RWPE2 (cell line): ENCODE measurements at regions not wholly inside any gene's neighbourhood (a gene's known extent, or its start where the extent isn't known, plus 50 kb on each side); places are given as distances from the start of the nearest gene placed in this dataset.

Source experiments
- ATAC-seq: fragments of 200-7000 bp; cut with Tn5 transposase; 3 replicates; pipeline ENCODE4 v1.9.1; 2021; ENCODE audit warnings: low read depth
- DNase-seq: peaks from one replicate; pipeline ENCODE4 v3.0.0-alpha.2; 2020; ENCODE audit warnings: low spot score
- H3K27ac ChIP-seq: fragments of 450-650 bp; 2 replicates; pipeline ENCODE4 v1.5.1; 2017; ENCODE audit warnings: mild to moderate bottlenecking; ENCODE audit not compliant: poor library complexity, severe bottlenecking
- H3K27me3 ChIP-seq: fragments of 250-450 bp; sonication (Bioruptor Pico); 2 replicates; pipeline ENCODE4 v1.5.1; 2021; ENCODE audit warnings: mild to moderate bottlenecking, moderate library complexity; ENCODE audit not compliant: insufficient read depth, poor library complexity, severe bottlenecking
- H3K36me3 ChIP-seq: fragments of 250-450 bp; sonication (Bioruptor Pico); 2 replicates; pipeline ENCODE4 v1.5.1; 2020; ENCODE audit warnings: low read depth, mild to moderate bottlenecking, moderate library complexity
- H3K4me1 ChIP-seq: fragments of 250-450 bp; sonication (Bioruptor Pico); 2 replicates; pipeline ENCODE4 v1.5.1; 2021; ENCODE audit warnings: mild to moderate bottlenecking, moderate library complexity; ENCODE audit not compliant: insufficient read depth, poor library complexity, severe bottlenecking
- H3K4me3 ChIP-seq: fragments of 250-450 bp; sonication (Bioruptor Pico); 2 replicates; pipeline ENCODE4 v1.5.1; 2021; ENCODE audit warnings: mild to moderate bottlenecking, moderate library complexity; ENCODE audit not compliant: severe bottlenecking
- H3K9me3 ChIP-seq: fragments of 250-450 bp; sonication (Bioruptor Pico); 2 replicates; pipeline ENCODE4 v1.5.1; 2021; ENCODE audit warnings: mild to moderate bottlenecking, moderate library complexity; ENCODE audit not compliant: severe bottlenecking
- CTCF ChIP-seq: fragments of 450-650 bp; IDR thresholded peaks from one replicate; pipeline ENCODE4 v1.5.1; 2017; ENCODE audit warnings: mild to moderate bottlenecking, moderate library complexity; ENCODE audit not compliant: poor library complexity, severe bottlenecking

DNA sequence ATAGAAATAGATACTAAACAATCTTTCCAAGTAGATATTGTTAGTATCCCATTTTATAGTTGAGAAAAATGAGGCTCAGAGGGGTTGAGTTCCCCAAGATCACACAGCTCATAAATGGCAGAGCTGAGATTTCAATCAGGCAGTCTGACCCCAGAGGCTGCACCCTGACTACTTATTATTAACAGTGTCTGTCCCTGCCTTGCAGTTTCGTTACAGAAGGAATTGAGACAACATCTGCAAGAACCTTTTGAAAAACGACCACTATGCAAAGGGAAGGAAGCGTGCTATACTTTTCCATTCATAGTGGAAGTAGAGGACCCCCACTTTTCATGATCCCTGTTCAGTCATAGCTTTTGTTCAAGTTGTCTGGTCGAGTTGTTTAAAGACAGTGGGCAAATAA is 53.2 kb upstream of the SEC11C start:
- no peak for TF ChIP-seq CTCF
- no peaks in the 10 kb centered on the region for H3K4me1 ChIP-seq
- no peak overlapping the region for H3K4me3 ChIP-seq
- DNase-seq = no peak
- no peaks in the 10 kb centered on the region for H3K9me3 ChIP-seq
- ATAC-seq = no peak
- no peaks in the 10 kb centered on the region for H3K36me3 ChIP-seq
- no peak overlapping the region for H3K27ac ChIP-seq
- H3K27me3 ChIP-seq = no peaks in the 10 kb centered on the region

GRCh38 chr18:59087391-59087790 is 52.3 kb upstream of the SEC11C start:
- ATAC-seq = no peak
- Histone ChIP-seq H3K4me1 (no peaks in the 10 kb centered on the region), H3K4me3 (no peak overlapping the region), H3K27me3 (no peaks in the 10 kb centered on the region), H3K9me3 (no peaks in the 10 kb centered on the region), H3K36me3 (no peaks in the 10 kb centered on the region), H3K27ac (no peak overlapping the region)
- no peak for TF ChIP-seq CTCF
- DNase-seq = no peak
